AG04450 (cell line): ENCODE measurements at regions not wholly inside any gene's neighbourhood (a gene's known extent, or its start where the extent isn't known, plus 50 kb on each side); places are given as distances from the start of the nearest gene placed in this dataset.
"Not testable (repeated sequence)": the region's sequence is repeated elsewhere in the genome, so short reads cannot be mapped to it uniquely, and the experiment has no call there.

ENCODE experiments used
- CTCF ChIA-PET: fragments of 300-600, 350-600 bp; formaldehyde crosslinking; extraction: SDS; loops from one replicate; lab custom pipeline; 2022; ENCODE audit warnings: antibody characterized with exemption, inconsistent platforms; lab: Charles Lee
- POLR2A ChIA-PET: fragments of 350-600 bp; formaldehyde crosslinking; extraction: SDS; loops from one replicate; lab custom pipeline; 2021; ENCODE audit warnings: antibody characterized with exemption, inconsistent platforms; lab: Yijun Ruan, JAX
- DNase-seq: peaks from one replicate; pipeline ENCODE4 v3.0.0-alpha.2; 2011; ENCODE audit warnings: low read depth, low spot score
- H3K27ac ChIP-seq: one replicate; pipeline ENCODE4 v1.5.1; 2012; ENCODE audit warnings: low read depth, low read length, control low read depth
- H3K27me3 ChIP-seq: one replicate; pipeline ENCODE4 v1.6.0; 2012; ENCODE audit warnings: low read length; ENCODE audit not compliant: control insufficient read depth, insufficient read depth
- H3K4me3 ChIP-seq: 2 replicates; pipeline ENCODE4 v1.5.1; 2011; ENCODE audit warnings: mild to moderate bottlenecking, low read depth, low read length, control low read depth
- H3K9me3 ChIP-seq: 2 replicates; pipeline ENCODE4 v1.5.1; 2012; ENCODE audit warnings: low read length; ENCODE audit not compliant: control insufficient read depth, insufficient read depth
- CTCF ChIP-seq: IDR thresholded peaks from 2 replicates; pipeline ENCODE4 v1.5.1; 2011; ENCODE audit warnings: low read depth, low read length, control low read depth, inconsistent platforms

DNA sequence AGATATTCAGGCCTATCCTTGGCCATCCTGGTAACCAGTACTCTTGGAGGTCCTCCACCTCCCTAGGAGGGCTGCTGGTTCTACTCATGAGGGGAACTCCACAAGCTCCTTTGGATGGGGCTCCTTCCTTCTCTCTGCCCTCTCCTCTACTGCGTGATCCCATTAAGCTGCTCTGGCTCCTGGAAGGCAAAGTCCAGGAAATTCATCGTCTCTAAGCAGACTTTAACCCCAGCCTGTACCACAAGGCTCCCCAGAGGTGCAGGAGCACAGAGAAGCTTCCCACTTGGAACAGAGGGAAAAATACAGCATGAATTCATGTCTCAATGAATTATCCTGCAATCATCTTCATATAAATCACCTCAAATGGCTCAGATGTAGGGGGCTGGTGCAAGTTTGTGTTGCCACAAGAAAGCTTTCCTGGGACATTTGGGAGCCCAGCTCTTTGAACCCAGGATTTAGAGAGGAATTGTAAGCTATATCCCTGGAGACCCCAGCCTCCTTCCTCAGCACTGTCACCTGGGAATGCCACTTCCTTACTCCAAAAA, 355.4 kb downstream of the CDC5L start:
- H3K27ac ChIP-seq = no peak overlapping the region
- H3K4me3 ChIP-seq = no peak overlapping the region
- DNase-seq = no peak
- CTCF ChIA-PET = interaction anchor here (0.5 kb wide), 2 partner anchors 27 to 168 kb away, joined by 3 read pairs; no protein-coding TSS in a partner anchor
- H3K9me3 ChIP-seq = no peaks in the 10 kb centered on the region; the same call in 1 of the 2 replicates
- TF ChIP-seq CTCF = no peak
- POLR2A ChIA-PET = no interaction called here
- H3K27me3 ChIP-seq = peaks cover 8% of the 10 kb centered on the region

- CTCF ChIA-PET, H3K9me3 ChIP-seq, H3K4me3 ChIP-seq, H3K27ac ChIP-seq, H3K27me3 ChIP-seq, DNase-seq, POLR2A ChIA-PET: not testable (repeated sequence)
Observed at GRCh38 chr6:44760116-44760515, 372.6 kb downstream of the CDC5L start.

GRCh38 chr6:44761046-44761445, 373.5 kb downstream of the CDC5L start:
- TF ChIP-seq CTCF = no peak
- H3K9me3 ChIP-seq = no peaks in the 10 kb centered on the region; the same call in 1 of the 2 replicates
- CTCF ChIA-PET = no interaction called here

DNA sequence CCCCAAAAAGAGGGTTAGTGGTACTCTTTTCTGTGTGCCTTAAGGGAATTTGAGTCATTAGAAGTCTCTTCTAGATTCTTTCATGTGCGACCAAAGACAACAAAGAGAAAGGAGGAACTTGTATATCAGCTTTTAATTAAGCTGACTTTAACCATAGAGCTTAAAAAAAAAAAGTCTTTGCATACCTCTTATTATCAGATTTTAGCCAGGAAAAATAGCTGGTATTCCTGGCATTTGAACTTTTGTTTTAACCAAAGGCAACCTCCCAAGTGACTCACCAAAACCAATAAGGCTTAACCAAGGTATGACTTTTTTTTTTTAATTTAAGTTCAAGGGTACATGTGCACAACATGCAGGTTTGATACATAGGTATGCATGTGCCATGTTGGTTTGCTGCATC, 375.0 kb downstream of the CDC5L start:
- no peak overlapping the region for H3K4me3 ChIP-seq
- CTCF ChIA-PET = no interaction called here
- DNase-seq = no peak
- POLR2A ChIA-PET = no interaction called here
- TF ChIP-seq CTCF = no peak
- no peaks in the 10 kb centered on the region for H3K27me3 ChIP-seq
- H3K9me3 ChIP-seq = no peaks in the 10 kb centered on the region; the same call in 1 of the 2 replicates
- no peak overlapping the region for H3K27ac ChIP-seq

More at GRCh38 chr6:44761046-44761445, 373.5 kb downstream of the CDC5L start:
- Histone ChIP-seq H3K4me3 (no peak overlapping the region), H3K27ac (no peak overlapping the region), H3K27me3 (no peaks in the 10 kb centered on the region)
- DNase-seq = no peak
- POLR2A ChIA-PET = no interaction called here

DNA sequence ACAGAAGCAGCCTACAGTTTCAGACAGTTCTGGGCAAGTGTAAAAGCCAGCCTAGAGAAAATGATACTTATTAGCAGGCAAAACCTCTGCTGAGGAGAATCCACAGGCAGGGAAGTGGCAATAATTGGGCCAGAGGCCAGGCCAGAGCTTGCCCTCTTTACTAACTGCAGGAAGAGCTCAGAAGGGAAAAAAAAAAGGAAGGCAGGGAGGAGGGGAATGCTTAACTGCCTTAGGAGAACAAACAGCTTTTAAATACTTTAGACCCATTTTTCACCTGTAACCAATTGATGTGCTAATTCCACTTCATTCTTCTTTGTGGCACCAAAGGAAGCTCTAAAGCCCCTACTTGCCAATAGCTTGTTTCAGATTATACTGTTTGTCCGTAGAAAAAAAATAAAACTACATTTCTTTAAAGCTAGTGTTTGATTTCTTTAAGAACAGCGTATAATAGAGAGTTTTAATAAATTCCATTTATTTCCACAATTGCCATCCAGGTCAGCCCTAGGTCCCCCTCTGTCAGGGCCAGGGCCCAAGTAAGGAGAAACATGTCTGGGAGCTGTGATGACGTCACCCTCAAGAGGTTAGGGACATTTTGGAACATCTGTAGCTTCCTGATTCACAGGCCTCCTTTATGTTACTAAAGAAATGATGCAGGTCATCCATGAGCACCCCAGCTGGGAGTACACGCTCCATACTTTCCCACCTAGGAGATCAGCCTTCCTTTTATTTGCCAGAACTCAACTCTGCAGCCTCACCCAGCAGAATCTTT, 384.3 kb downstream of the CDC5L start:
- H3K4me3 ChIP-seq = no peak overlapping the region
- ChIA-PET POLR2A (no interaction called here), CTCF (interaction anchor here (0.6 kb wide), 1 partner anchor 537 kb away, joined by 7 read pairs; no protein-coding TSS in a partner anchor)
- no peaks in the 10 kb centered on the region for H3K27me3 ChIP-seq
- H3K9me3 ChIP-seq = no peaks in the 10 kb centered on the region
- no peak for TF ChIP-seq CTCF
- no peak overlapping the region for H3K27ac ChIP-seq
- no peak for DNase-seq
